Right forelimb (tissue), 1 donor: ENCODE measurements at regions not wholly inside any gene's neighbourhood (a gene's known extent, or its start where the extent isn't known, plus 50 kb on each side); places are given as distances from the start of the nearest gene placed in this dataset.
"Not testable (repeated sequence)": the region's sequence is repeated elsewhere in the genome, so short reads cannot be mapped to it uniquely, and the experiment has no call there.

Experiments
- DNase-seq: peaks from one replicate; pipeline ENCODE4 v3.0.0-alpha.2; 2018

- DNase-seq, result no peak
These were observed 54.2 kb upstream of the OPRM1 start for GRCh38 chr6:153984811-153985210.

- no peak for DNase-seq
These were observed 58.9 kb upstream of the OPRM1 start for GRCh38 chr6:153980171-153980570.

- not testable (repeated sequence) for DNase-seq
These were observed 60.0 kb upstream of the OPRM1 start for GRCh38 chr6:153978911-153979548.

GRCh38 chr6:153976921-153977693, 61.9 kb upstream of the OPRM1 start:
- DNase-seq, result no peak

- no peak for DNase-seq
These were observed 73.0 kb upstream of the OPRM1 start for GRCh38 chr6:153966001-153966400.

- no peak for DNase-seq
These were observed 75.7 kb upstream of the OPRM1 start for GRCh38 chr6:153963352-153963751.

GRCh38 chr6:153962555-153962954, 76.5 kb upstream of the OPRM1 start:
- no peak for DNase-seq

GRCh38 chr6:153960741-153961140, 78.3 kb upstream of the OPRM1 start:
- no peak for DNase-seq

GRCh38 chr6:153960281-153960680, 78.8 kb upstream of the OPRM1 start:
- peak; percentile 57 for DNase-seq

GRCh38 chr6:153959276-153959675, 79.8 kb upstream of the OPRM1 start:
- DNase-seq, result no peak

- no peak for DNase-seq
These were observed 80.2 kb upstream of the OPRM1 start for GRCh38 chr6:153958860-153959259.

GRCh38 chr6:153957394-153957793, 81.6 kb upstream of the OPRM1 start:
- no peak for DNase-seq

GRCh38 chr6:153956808-153957207, 82.2 kb upstream of the OPRM1 start:
- DNase-seq, result no peak

- DNase-seq, result no peak
These were observed 89.4 kb upstream of the OPRM1 start for GRCh38 chr6:153949616-153950015.

GRCh38 chr6:153947808-153948447, 91.1 kb upstream of the OPRM1 start:
- no peak for DNase-seq

GRCh38 chr6:153944201-153944600, 94.8 kb upstream of the OPRM1 start:
- no peak for DNase-seq

GRCh38 chr6:153942361-153942760, 96.7 kb upstream of the OPRM1 start:
- DNase-seq, result no peak

- DNase-seq, result no peak
These were observed 97.3 kb upstream of the OPRM1 start for GRCh38 chr6:153941768-153942167.

- no peak for DNase-seq
These were observed 100.2 kb upstream of the OPRM1 start for GRCh38 chr6:153938876-153939275.

GRCh38 chr6:153931431-153931830, 107.6 kb upstream of the OPRM1 start:
- no peak for DNase-seq

GRCh38 chr6:153927867-153928266, 111.2 kb upstream of the OPRM1 start:
- no peak for DNase-seq

GRCh38 chr6:153898360-153899059, 140.5 kb upstream of the OPRM1 start:
- no peak for DNase-seq

- no peak for DNase-seq
These were observed 156.6 kb upstream of the OPRM1 start for GRCh38 chr6:153882411-153882810.
